ENCODE measurements at regions not wholly inside any gene's neighbourhood (a gene's known extent, or its start where the extent isn't known, plus 50 kb on each side); places are given as distances from the start of the nearest gene placed in this dataset.

- DNase-seq, result no peak
These were observed 181.2 kb downstream of the MACROH2A1 start for GRCh38 chr5:135217669-135218485.

GRCh38 chr5:135216471-135217343, 182.3 kb downstream of the MACROH2A1 start:
- no peak for DNase-seq

- no peak for DNase-seq
These were observed 181.8 kb upstream of the PITX1 start for GRCh38 chr5:135215617-135216470.

GRCh38 chr5:135214897-135215616, 181.0 kb upstream of the PITX1 start:
- no peak for DNase-seq

- peak in 1 of 2 experiments; percentile 40 for DNase-seq
These were observed 179.6 kb upstream of the PITX1 start for GRCh38 chr5:135213466-135214239.

GRCh38 chr5:135213027-135213386, 179.0 kb upstream of the PITX1 start:
- no peak for DNase-seq

GRCh38 chr5:135212361-135213026, 178.5 kb upstream of the PITX1 start:
- no peak for DNase-seq

GRCh38 chr5:135211791-135212190, 177.8 kb upstream of the PITX1 start:
- DNase-seq, result no peak

- peak; percentile 94 to 97 for DNase-seq
These were observed 177.2 kb upstream of the PITX1 start for GRCh38 chr5:135211083-135211790.

- DNase-seq, result peak in 1 of 2 experiments; percentile 22
These were observed 176.4 kb upstream of the PITX1 start for GRCh38 chr5:135210286-135211055.

GRCh38 chr5:135208903-135209721, 175.1 kb upstream of the PITX1 start:
- DNase-seq, result peak; percentile 81 to 94

- DNase-seq, result no peak
These were observed 174.5 kb upstream of the PITX1 start for GRCh38 chr5:135208555-135208902.

GRCh38 chr5:135207866-135208265, 173.8 kb upstream of the PITX1 start:
- no peak for DNase-seq

GRCh38 chr5:135206862-135207261, 172.8 kb upstream of the PITX1 start:
- DNase-seq, result no peak

- DNase-seq, result peak; percentile 60 to 86
These were observed 171.8 kb upstream of the PITX1 start for GRCh38 chr5:135205632-135206349.

GRCh38 chr5:135204151-135204600, 170.1 kb upstream of the PITX1 start:
- DNase-seq, result peak in 1 of 2 experiments; percentile 54

GRCh38 chr5:135203593-135204036, 169.6 kb upstream of the PITX1 start:
- DNase-seq, result peak; percentile 35 to 56

GRCh38 chr5:135203019-135203418, 169.0 kb upstream of the PITX1 start:
- no peak for DNase-seq
